ENCODE measurements at regions not wholly inside any gene's neighbourhood (a gene's known extent, or its start where the extent isn't known, plus 50 kb on each side); places are given as distances from the start of the nearest gene placed in this dataset.
A peak's percentile ranks its signal among the peaks of the same experiment; 100 is the strongest.

GRCh38 chr7:127478461-127478860 lies 86.0 kb upstream of the ZNF800 start (continued):
- no peak for TF ChIP-seq ZBTB33 (IDR thresholded peaks at IDR 0.05; ENCODE audit: borderline replicate concordance, low read depth)

- Histone ChIP-seq H3K9ac (no peak overlapping the region), H3K4me2 (no peak overlapping the region), H3K79me2 (ENCODE audit: insufficient read depth) (no peaks in the 10 kb centered on the region), H4K20me1 (ENCODE audit: insufficient read depth) (no peaks in the 10 kb centered on the region), H3K27me3 (ENCODE audit: insufficient read depth) (no peaks in the 10 kb centered on the region), H3K9me2 (no peaks in the 10 kb centered on the region), H3K4me1 (ENCODE audit: control insufficient read depth in 1 of 2, insufficient read depth in 2 of 2, low read depth in 1 of 2, low read length in 1 of 2) (peaks cover 0 to 2% of the 10 kb centered on the region in 2 experiments; a peak in 1 of 4 replicates), H3K4me3 (ENCODE audit: low read depth in 2 of 2, low read length in 1 of 2) (no peak overlapping the region), H3F3A (replicated peaks; ENCODE audit: insufficient read depth) (no peaks in the 10 kb centered on the region), H3K27ac (ENCODE audit: low read depth in 2 of 2, low read length in 1 of 2) (no peak overlapping the region), H3K9me3 (no peaks in the 10 kb centered on the region), H3K36me3 (replicated peaks in 1 of 2; ENCODE audit: control insufficient read depth in 1 of 2, insufficient read depth in 2 of 2, low read length in 1 of 2) (no peaks in the 10 kb centered on the region), H2AFZ (ENCODE audit: low read depth) (no peak overlapping the region)
- POLR2A ChIA-PET = no interaction called here
- TF ChIP-seq IRF3 (IDR thresholded peaks at IDR 0.05; ENCODE audit: low read depth, low read length) = no peak
- no peak for TF ChIP-seq YY1 (IDR thresholded peaks at IDR 0.05; ENCODE audit: low read depth)
- TF ChIP-seq FOSL2 (IDR thresholded peaks at IDR 0.05; ENCODE audit: borderline replicate concordance, low read depth) = no peak
- TF ChIP-seq CTCF (IDR thresholded peaks at IDR 0.05) = peak; percentile 21; the same call in 1 of the 2 replicates
- TF ChIP-seq REST (IDR thresholded peaks at IDR 0.05; ENCODE audit: low read depth, low read length) = no peak
- CTCF ChIA-PET = interaction anchor here (0.7 to 2.0 kb wide), 4 partner anchors 11 to 225 kb away, joined by 3 to 4 read pairs (median 4); no protein-coding TSS in a partner anchor
- WGBS (ENCODE audit: low lambda C conversion rate) = 0% methylated on average over 1 of the region's 1 CpG
- no peak for DNase-seq
These were observed 85.5 kb upstream of the ZNF800 start for GRCh38 chr7:127478024-127478355.
